IMR-90 (cell line): ENCODE measurements at regions not wholly inside any gene's neighbourhood (a gene's known extent, or its start where the extent isn't known, plus 50 kb on each side); places are given as distances from the start of the nearest gene placed in this dataset.

Experiments used
- ATAC-seq: fragments of 200-7000 bp; cut with Tn5 transposase; 2 replicates; pipeline ENCODE4 v1.9.1; 2020; ENCODE audit warnings: low read depth, mild to moderate bottlenecking, moderate library complexity
- BruUV-seq: library from RNA; stranded (reverse); fragments of 400-500 nt; replicated peaks from 2 replicates; lab custom pipeline; 2021; lab: Mats Ljungman, UMichigan
- CTCF ChIA-PET: fragments of 300-600 bp; formaldehyde crosslinking; extraction: SDS; loops from one replicate; lab custom pipeline; 2021; ENCODE audit warnings: antibody characterized with exemption; lab: Yijun Ruan, JAX
- POLR2A ChIA-PET: fragments of 300-600 bp; sonication (Branson Sonifier 250); formaldehyde crosslinking; loops from one replicate; lab custom pipeline; 2022; ENCODE audit warnings: antibody characterized with exemption; ENCODE audit not compliant: unreplicated experiment; lab: Charles Lee
- DNase-seq: peaks from one replicate; pipeline ENCODE4 v3.0.0; 2013
- H2AFZ ChIP-seq: replicated peaks from 2 replicates; pipeline ENCODE3; 2013; ENCODE audit warnings: low read length, mild to moderate bottlenecking; ENCODE audit not compliant: poor library complexity
- H2AK5ac ChIP-seq: 2 replicates; pipeline ENCODE4 v1.6.1; 2013; ENCODE audit warnings: low read depth, low read length, inconsistent platforms
- H2AK9ac ChIP-seq: replicated peaks from 2 replicates; pipeline ENCODE3; 2013; ENCODE audit warnings: mild to moderate bottlenecking, low read depth, low read length, moderate library complexity; ENCODE audit not compliant: poor library complexity
- H2BK120ac ChIP-seq: 2 replicates; pipeline ENCODE4 v1.6.1; 2013; ENCODE audit warnings: low read depth, low read length, inconsistent platforms
- H2BK15ac ChIP-seq: 3 replicates; pipeline ENCODE4 v1.6.1; 2013; ENCODE audit warnings: low read depth, low read length, inconsistent platforms
- H2BK20ac ChIP-seq: 2 replicates; pipeline ENCODE4 v1.6.1; 2013; ENCODE audit warnings: low read depth, mild to moderate bottlenecking, inconsistent platforms, low read length, moderate library complexity
- H2BK5ac ChIP-seq: 2 replicates; pipeline ENCODE4 v1.6.1; 2013; ENCODE audit warnings: mild to moderate bottlenecking, low read depth, low read length, inconsistent platforms; ENCODE audit not compliant: poor library complexity, severe bottlenecking
- H3K14ac ChIP-seq: replicated peaks from 2 replicates; pipeline ENCODE4 v1.6.1; 2013; ENCODE audit warnings: low read depth, low read length, inconsistent platforms
- H3K18ac ChIP-seq: 2 replicates; pipeline ENCODE4 v1.6.1; 2013; ENCODE audit warnings: low read depth, low read length, control low read depth
- H3K23ac ChIP-seq: 2 replicates; pipeline ENCODE4 v1.6.1; 2013; ENCODE audit warnings: low read depth, low read length, inconsistent platforms
- H3K27ac ChIP-seq: 2 replicates; pipeline ENCODE4 v1.5.1; 2013; ENCODE audit warnings: mild to moderate bottlenecking, control low read depth, low read length; ENCODE audit not compliant: insufficient read depth
- H3K27me3 ChIP-seq: 2 replicates; pipeline ENCODE4 v1.6.1; 2013; ENCODE audit warnings: low read length; ENCODE audit not compliant: control insufficient read depth, insufficient read depth
- H3K36me3 ChIP-seq: 2 replicates; pipeline ENCODE4 v1.6.1; 2013; ENCODE audit warnings: low read length, mixed read lengths; ENCODE audit not compliant: control insufficient read depth, insufficient read depth
- H3K4ac ChIP-seq: 2 replicates; pipeline ENCODE4 v1.6.1; 2013; ENCODE audit warnings: low read depth, low read length, inconsistent platforms
- H3K4me1 ChIP-seq: 2 replicates; pipeline ENCODE4 v1.6.1; 2013; ENCODE audit warnings: low read length, mixed read lengths; ENCODE audit not compliant: control insufficient read depth, insufficient read depth
- H3K4me2 ChIP-seq: 2 replicates; pipeline ENCODE4 v1.6.1; 2013; ENCODE audit warnings: low read depth, mild to moderate bottlenecking, control low read depth, low read length, moderate library complexity
- H3K4me3 ChIP-seq: 2 replicates; pipeline ENCODE4 v1.5.1; 2013; ENCODE audit warnings: low read depth, mild to moderate bottlenecking, control low read depth, low read length, moderate library complexity; ENCODE audit not compliant: insufficient read depth
- H3K56ac ChIP-seq: 2 replicates; pipeline ENCODE4 v1.6.1; 2013; ENCODE audit warnings: low read length, inconsistent platforms; ENCODE audit not compliant: insufficient read depth; ENCODE audit errors: extremely low read depth
- H3K79me1 ChIP-seq, 2 experiments: 2 replicates each; pipeline ENCODE4 v1.6.1; 2013; ENCODE audit warnings: low read length in 2 of 2, inconsistent platforms in 1 of 2, low read depth in 1 of 2
- H3K9ac ChIP-seq: 2 replicates; pipeline ENCODE4 v1.6.1; 2013; ENCODE audit warnings: low read depth, low read length, control low read depth
- H3K9me1 ChIP-seq: 2 replicates; pipeline ENCODE4 v1.6.1; 2013; ENCODE audit warnings: low read length, inconsistent platforms; ENCODE audit not compliant: insufficient read depth
- H3K9me3 ChIP-seq: 2 replicates; pipeline ENCODE4 v1.6.1; 2013; ENCODE audit warnings: low read length; ENCODE audit not compliant: control insufficient read depth, insufficient read depth
- H4K20me1 ChIP-seq: 2 replicates; pipeline ENCODE4 v1.6.1; 2013; ENCODE audit warnings: low read length, inconsistent platforms; ENCODE audit not compliant: insufficient read depth
- H4K5ac ChIP-seq: 2 replicates; pipeline ENCODE4 v1.6.1; 2013; ENCODE audit warnings: mild to moderate bottlenecking, low read depth, low read length, control low read depth
- H4K8ac ChIP-seq, 2 experiments: 2 replicates each; pipeline ENCODE4 v1.6.1; 2013; ENCODE audit warnings: low read depth in 2 of 2, low read length in 2 of 2, control low read depth in 1 of 2, inconsistent platforms in 1 of 2
- H4K91ac ChIP-seq: 2 replicates; pipeline ENCODE4 v1.6.1; 2013; ENCODE audit warnings: low read depth, low read length, inconsistent platforms; ENCODE audit not compliant: insufficient read depth
- BHLHE40 ChIP-seq: fragments of 150-350 bp; IDR thresholded peaks from 2 replicates; pipeline ENCODE4 v1.6.1; 2016; ENCODE audit warnings: mild to moderate bottlenecking, low read depth, low read length
- CEBPB ChIP-seq: IDR thresholded peaks from 2 replicates; pipeline ENCODE4 v1.6.1; 2012; ENCODE audit warnings: low read depth, low read length, improper control_type of control experiment
- CHD1 ChIP-seq: IDR thresholded peaks from 2 replicates; pipeline ENCODE4 v1.6.1; 2012; ENCODE audit warnings: low read depth, low read length, improper control_type of control experiment
- CTCF ChIP-seq: conservative IDR thresholded peaks from 2 replicates; pipeline ENCODE4 v1.5.1; 2012; ENCODE audit warnings: mild to moderate bottlenecking, low read depth, low read length, improper control_type of control experiment
- ELK1 ChIP-seq: fragments of 150-350 bp; IDR thresholded peaks from 2 replicates; pipeline ENCODE4 v1.6.1; 2016; ENCODE audit warnings: low read depth, mild to moderate bottlenecking, low read length, moderate library complexity, borderline replicate concordance
- FOS ChIP-seq: fragments of 150-350 bp; IDR thresholded peaks from 2 replicates; pipeline ENCODE4 v1.6.1; 2016; ENCODE audit warnings: low read depth, low read length
- MAFK ChIP-seq: IDR thresholded peaks from 2 replicates; pipeline ENCODE4 v1.6.1; 2012; ENCODE audit warnings: low read depth, low read length, improper control_type of control experiment
- MAZ ChIP-seq: IDR thresholded peaks from 2 replicates; pipeline ENCODE4 v1.6.1; 2012; ENCODE audit warnings: low read depth, mild to moderate bottlenecking, low read length, improper control_type of control experiment, moderate library complexity, borderline replicate concordance
- MXI1 ChIP-seq: IDR thresholded peaks from 2 replicates; pipeline ENCODE4 v1.6.1; 2012; ENCODE audit warnings: low read depth, mild to moderate bottlenecking, low read length, moderate library complexity, borderline replicate concordance
- NFE2L2 ChIP-seq: fragments of 150-350 bp; IDR thresholded peaks from 2 replicates; pipeline ENCODE4 v1.6.1; 2016; ENCODE audit warnings: low read depth, mild to moderate bottlenecking, low read length
- POLR2A ChIP-seq: IDR thresholded peaks from 2 replicates; pipeline ENCODE4 v1.6.1; 2012; ENCODE audit warnings: mild to moderate bottlenecking, low read depth, low read length
- RAD21 ChIP-seq: IDR thresholded peaks from 2 replicates; pipeline ENCODE4 v1.6.1; 2012; ENCODE audit warnings: low read length, improper control_type of control experiment
- RCOR1 ChIP-seq: IDR thresholded peaks from 2 replicates; pipeline ENCODE4 v1.6.1; 2012; ENCODE audit warnings: mild to moderate bottlenecking, low read length, improper control_type of control experiment; ENCODE audit not compliant: insufficient replicate concordance
- RFX5 ChIP-seq: IDR thresholded peaks from 2 replicates; pipeline ENCODE4 v1.8.0; 2012; ENCODE audit warnings: low read depth, mild to moderate bottlenecking, low read length, moderate library complexity
- SMC3 ChIP-seq: fragments of 150-350 bp; IDR thresholded peaks from 2 replicates; pipeline ENCODE4 v1.6.1; 2016; ENCODE audit warnings: low read depth, mild to moderate bottlenecking, antibody characterized with exemption, low read length, moderate library complexity
- USF2 ChIP-seq: fragments of 150-350 bp; IDR thresholded peaks from 2 replicates; pipeline ENCODE4 v1.6.1; 2017; ENCODE audit warnings: mild to moderate bottlenecking, antibody characterized with exemption, low read length, low read depth
- WGBS, 2 experiments: methylation state at CpG; one replicate each; pipeline versions ENCODE4 v1.1.5 to v1.1.7; 2013; ENCODE audit warnings: missing lambda C conversion rate in 2 of 2; ENCODE audit not compliant: insufficient read length in 1 of 2; ENCODE audit errors: extremely low coverage in 2 of 2; 5-methylcytosine and 5-hydroxymethylcytosine counted together
- dilution Hi-C: fragments of 300-500 bp; cut with HindIII; formaldehyde crosslinking; loops from one replicate; pipeline ENCODE4 v1.14.3; 2018; ENCODE audit warnings: low sequenced_read_pairs; ENCODE audit not compliant: unreplicated experiment
- in situ Hi-C: fragments of 300-500 bp; cut with MboI; formaldehyde crosslinking; loops from 3 replicates; pipeline ENCODE4 v1.14.3; 2019; ENCODE audit warnings: low sequenced_read_pairs, inconsistent platforms, mixed read lengths
- intact Hi-C: fragments of 100-400 bp; cut with micrococcal nuclease; formaldehyde crosslinking; loops from 2 replicates; pipeline ENCODE4 v1.10.0; 2022

DNA sequence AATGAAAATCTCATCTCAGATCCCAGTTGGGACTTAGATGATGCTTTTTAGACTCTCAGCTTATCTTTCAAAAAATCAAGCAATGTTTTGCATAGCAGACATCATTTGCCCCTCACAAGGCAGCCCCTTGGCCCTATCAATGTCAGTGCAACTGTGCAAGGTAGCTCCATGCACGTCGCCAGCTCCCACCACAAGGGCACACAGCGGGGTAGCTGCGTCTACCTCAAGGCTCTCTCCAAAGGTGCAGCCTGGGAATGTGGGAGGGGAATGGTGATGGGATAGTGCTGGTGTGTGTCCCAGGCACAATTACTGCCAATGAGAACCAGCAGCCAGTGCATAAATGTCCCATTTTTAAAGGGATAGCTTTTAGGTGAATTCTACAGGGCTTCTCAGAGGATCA is 137.5 kb upstream of the SYNDIG1 start:
- no peak overlapping the region for H4K91ac ChIP-seq
- no peaks in the 10 kb centered on the region for H3K9me3 ChIP-seq
- intact Hi-C loops (no loop called here), in situ Hi-C loops (no loop called here), dilution Hi-C loops (no loop called here)
- no peak overlapping the region for H3K9ac ChIP-seq
- H2BK15ac ChIP-seq, result no peak overlapping the region
- no peaks in the 10 kb centered on the region for H4K20me1 ChIP-seq
- H3K9me1 ChIP-seq, result no peaks in the 10 kb centered on the region; the same call in 1 of the 2 replicates
- CTCF ChIA-PET, result no interaction called here
- H3K4ac ChIP-seq, result no peak overlapping the region
- H2AK5ac ChIP-seq, result no peak overlapping the region
- no peak overlapping the region for H3K4me2 ChIP-seq
- no peak for DNase-seq
- no peak overlapping the region for H4K8ac ChIP-seq
- no peaks in the 10 kb centered on the region for H3K36me3 ChIP-seq
- H3K56ac ChIP-seq, result no peak overlapping the region
- no peaks in the 10 kb centered on the region for H3K27me3 ChIP-seq
- H3K27ac ChIP-seq, result no peak overlapping the region
- H2BK20ac ChIP-seq, result no peak overlapping the region
- no TSS peak for BruUV-seq
- ATAC-seq, result no peak
- no peak overlapping the region for H3K23ac ChIP-seq
- no peak overlapping the region for H3K18ac ChIP-seq
- no peaks in the 10 kb centered on the region for H3K4me1 ChIP-seq
- POLR2A ChIA-PET, result no interaction called here
- H2AFZ ChIP-seq, result no peak overlapping the region
- H3K79me1 ChIP-seq, result no peaks in the 10 kb centered on the region
- no peak overlapping the region for H4K5ac ChIP-seq
- H3K14ac ChIP-seq, result no peak overlapping the region
- TF ChIP-seq CTCF (no peak), NFE2L2 (no peak), SMC3 (no peak), USF2 (no peak), CHD1 (no peak), FOS (no peak), RCOR1 (no peak), MAZ (no peak), CEBPB (no peak), POLR2A (no peak), MAFK (no peak), ELK1 (no peak), RFX5 (no peak), BHLHE40 (no peak), RAD21 (no peak), MXI1 (no peak)
- no CpG with 5 or more reads among the region's 4 CpGs for WGBS, 2 experiments
- H2BK5ac ChIP-seq, result no peak overlapping the region
- H3K4me3 ChIP-seq, result no peak overlapping the region
- H2BK120ac ChIP-seq, result no peak overlapping the region
- H2AK9ac ChIP-seq, result no peak overlapping the region
